CD8-positive, alpha-beta memory T cell (primary cell): ENCODE measurements at regions not wholly inside any gene's neighbourhood (a gene's known extent, or its start where the extent isn't known, plus 50 kb on each side); places are given as distances from the start of the nearest gene placed in this dataset.
A peak's percentile ranks its signal among the peaks of the same experiment; 100 is the strongest.

Experiments
- CTCF ChIA-PET: fragments of 350-600 bp; sonication (Branson Sonifier 250); formaldehyde crosslinking; loops from one replicate; lab custom pipeline; 2021; ENCODE audit warnings: antibody characterized with exemption; lab: Charles Lee
- POLR2A ChIA-PET: fragments of 350-600 bp; sonication (Branson Sonifier 250); formaldehyde crosslinking; loops from one replicate; lab custom pipeline; 2021; ENCODE audit warnings: antibody characterized with exemption; lab: Charles Lee
- DNase-seq, 5 donors: peaks; one replicate each; pipeline versions ENCODE4 v3.0.0 to v3.0.0-alpha.2; 2020 to 2022; ENCODE audit warnings: mixed read lengths in 1 of 5
- H3K27ac ChIP-seq: one replicate; pipeline ENCODE4 v1.7.0; 2013; ENCODE audit warnings: low read depth, mild to moderate bottlenecking, low read length, moderate library complexity
- H3K27me3 ChIP-seq: 2 replicates; pipeline ENCODE4 v1.7.0; 2013; ENCODE audit warnings: low read length, mild to moderate bottlenecking; ENCODE audit not compliant: insufficient read depth, poor library complexity, severe bottlenecking
- H3K36me3 ChIP-seq: 2 replicates; pipeline ENCODE4 v1.7.0; 2013; ENCODE audit warnings: mild to moderate bottlenecking, low read length, moderate library complexity; ENCODE audit not compliant: insufficient read depth
- H3K4me1 ChIP-seq: 2 replicates; pipeline ENCODE4 v1.7.0; 2013; ENCODE audit warnings: mild to moderate bottlenecking, low read length, moderate library complexity; ENCODE audit not compliant: insufficient read depth
- H3K4me3 ChIP-seq: 2 replicates; pipeline ENCODE4 v1.7.0; 2013; ENCODE audit warnings: mild to moderate bottlenecking, low read length
- H3K9me3 ChIP-seq: 2 replicates; pipeline ENCODE4 v1.7.0; 2013; ENCODE audit warnings: mild to moderate bottlenecking, low read length
- H3K27ac Mint-ChIP-seq, 8 donors: one replicate each; pipeline ENCODE4 v1.8.0; 2020 to 2021; ENCODE audit warnings: mixed read lengths in 8 of 8, mild to moderate bottlenecking in 6 of 8, inconsistent platforms in 3 of 8, moderate library complexity in 3 of 8
- H3K27me3 Mint-ChIP-seq, 2 donors: one replicate each; pipeline ENCODE4 v1.8.0; 2020 to 2021; ENCODE audit warnings: mixed read lengths in 2 of 2, mild to moderate bottlenecking in 1 of 2, moderate library complexity in 1 of 2
- H3K36me3 Mint-ChIP-seq, 3 donors: one replicate each; pipeline ENCODE4 v1.8.0; 2020 to 2021; ENCODE audit warnings: mixed read lengths in 3 of 3, inconsistent platforms in 1 of 3, mild to moderate bottlenecking in 1 of 3
- H3K4me1 Mint-ChIP-seq, 3 donors: one replicate each; pipeline ENCODE4 v1.8.0; 2020 to 2021; ENCODE audit warnings: mixed read lengths in 3 of 3, inconsistent platforms in 1 of 3, mild to moderate bottlenecking in 1 of 3
- H3K4me3 Mint-ChIP-seq, 7 donors: one replicate each; pipeline ENCODE4 v1.8.0; 2020 to 2021; ENCODE audit warnings: mixed read lengths in 7 of 7, mild to moderate bottlenecking in 6 of 7, moderate library complexity in 4 of 7, inconsistent platforms in 2 of 7
- H3K9me3 Mint-ChIP-seq, 5 donors: one replicate each; pipeline ENCODE4 v1.8.0; 2020 to 2022; ENCODE audit warnings: mixed read lengths in 5 of 5, mild to moderate bottlenecking in 3 of 5, moderate library complexity in 2 of 5, inconsistent platforms in 1 of 5

DNA sequence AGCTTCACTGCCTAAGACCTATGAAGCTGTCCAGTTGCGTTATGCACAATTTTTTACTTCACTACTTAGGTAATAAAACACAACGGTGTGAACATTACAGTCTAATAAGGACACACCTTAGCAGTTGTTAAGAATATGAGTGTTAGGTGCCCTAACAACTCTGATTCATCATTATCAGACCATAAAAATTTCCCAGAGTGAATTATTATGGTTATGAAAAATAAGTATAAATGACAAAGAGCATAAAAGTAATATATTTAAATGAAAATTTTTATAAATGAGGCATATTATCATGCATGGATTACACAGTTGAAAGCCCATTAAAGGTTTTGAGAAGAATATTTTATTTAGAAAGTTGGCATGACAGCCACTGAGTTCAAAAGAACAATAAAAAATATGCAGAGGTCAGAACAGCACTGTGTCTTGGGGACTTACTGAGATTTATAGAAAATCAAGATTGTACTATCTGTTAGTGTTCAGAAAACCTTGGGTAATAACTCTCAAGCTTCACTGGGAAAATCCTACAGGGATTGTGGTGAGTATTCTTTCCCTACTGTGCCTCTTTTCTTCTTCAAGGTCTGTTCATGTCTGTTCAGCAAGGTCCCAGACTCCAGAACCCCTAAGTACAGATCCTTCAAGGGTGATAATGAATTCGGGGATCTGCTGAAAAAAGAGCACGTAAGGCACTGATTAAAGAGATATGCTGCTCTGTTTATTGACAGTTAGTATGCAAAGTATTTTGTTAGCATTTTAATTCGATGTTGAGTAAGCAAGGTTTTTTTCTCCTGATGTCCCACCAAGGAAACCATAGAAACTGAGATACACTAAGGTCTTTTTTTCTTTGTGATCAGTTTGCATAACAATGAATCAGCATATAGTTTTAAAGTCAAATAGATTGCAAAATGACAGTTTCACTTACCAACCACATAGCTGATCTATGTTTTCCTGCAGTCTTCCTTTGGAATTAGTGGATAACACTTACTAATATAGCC lies 250.0 kb downstream of the DSEL start:
- H3K4me3 Mint-ChIP-seq: peak overlapping the region in 3 of 7 donors; percentile 22 to 79 (median 71)
- peaks cover 21% of the 10 kb centered on the region for H3K4me1 ChIP-seq
- peaks cover 0 to 2% (median 0%) of the 10 kb centered on the region in 5 donors for H3K9me3 Mint-ChIP-seq
- no peak for DNase-seq
- ChIA-PET POLR2A (interaction anchor here (0.5 kb wide), 1 partner anchor 23 kb away, joined by 3 read pairs; no protein-coding TSS in a partner anchor), CTCF (no interaction called here)
- H3K4me3 ChIP-seq: no peak overlapping the region
- no peaks in the 10 kb centered on the region for H3K9me3 ChIP-seq
- H3K27me3 ChIP-seq: no peaks in the 10 kb centered on the region
- no peak overlapping the region for H3K27ac ChIP-seq
- H3K4me1 Mint-ChIP-seq: peaks cover 32 to 46% (median 37%) of the 10 kb centered on the region in 3 donors
- H3K36me3 ChIP-seq: no peaks in the 10 kb centered on the region
- H3K36me3 Mint-ChIP-seq: no peaks in the 10 kb centered on the region
- H3K27me3 Mint-ChIP-seq: peaks cover 3 to 10% of the 10 kb centered on the region in 2 donors
- H3K27ac Mint-ChIP-seq: no peak overlapping the region

DNA sequence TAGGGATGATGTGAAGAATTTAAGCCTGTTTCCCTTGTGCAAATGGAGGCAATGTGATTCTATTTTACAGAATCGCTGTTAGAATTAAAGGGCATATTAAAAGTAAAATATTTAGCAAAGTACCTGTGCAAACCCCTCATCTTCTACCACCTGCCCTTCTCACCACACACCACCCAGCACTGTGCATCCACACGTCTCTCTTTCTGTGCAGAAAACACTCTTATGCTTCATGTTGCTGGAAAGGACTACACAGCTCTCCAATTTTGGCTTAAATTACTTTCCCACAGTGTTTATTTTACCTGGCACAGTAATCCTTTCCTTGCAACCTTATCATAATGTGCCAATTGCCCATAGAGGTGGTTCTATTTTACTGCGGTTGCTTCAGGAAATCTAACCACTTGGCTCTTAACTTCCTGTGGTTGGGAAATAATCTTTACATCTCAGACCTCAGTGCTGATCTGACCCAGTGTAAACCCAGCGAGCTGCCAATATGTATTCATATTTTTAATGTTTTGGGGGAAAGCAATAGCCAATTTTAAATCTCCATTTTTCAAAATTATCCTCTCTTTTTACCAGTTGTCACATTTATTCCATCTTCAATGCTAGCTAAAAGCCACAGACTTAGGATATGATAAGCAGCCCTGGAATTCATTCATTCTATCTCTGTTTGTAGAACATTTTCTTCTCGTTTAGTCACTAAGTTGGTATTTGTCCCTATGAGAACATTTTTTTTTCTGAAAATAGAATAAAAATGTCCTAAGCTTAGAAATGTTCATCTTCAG lies 250.9 kb downstream of the DSEL start:
- CTCF ChIA-PET: no interaction called here
- Mint-ChIP-seq H3K9me3 (peaks cover 0 to 2% (median 0%) of the 10 kb centered on the region in 5 donors), H3K4me3 (peak overlapping the region; percentile 1 to 79 (median 68)), H3K4me1 (peaks cover 36 to 49% (median 40%) of the 10 kb centered on the region in 3 donors), H3K36me3 (no peaks in the 10 kb centered on the region), H3K27ac (peak overlapping the region in 1 of 8 donors; percentile 66), H3K27me3 (peaks cover 3 to 10% of the 10 kb centered on the region in 2 donors)
- Histone ChIP-seq H3K36me3 (no peaks in the 10 kb centered on the region), H3K9me3 (no peaks in the 10 kb centered on the region), H3K4me1 (peaks cover 21% of the 10 kb centered on the region), H3K27ac (no peak overlapping the region), H3K27me3 (no peaks in the 10 kb centered on the region), H3K4me3 (no peak overlapping the region)
- POLR2A ChIA-PET: interaction anchor here (0.5 kb wide), 1 partner anchor 22 kb away, joined by 3 read pairs; no protein-coding TSS in a partner anchor
- DNase-seq: peak in 2 of 5 donors; percentile 39 to 42

DNA sequence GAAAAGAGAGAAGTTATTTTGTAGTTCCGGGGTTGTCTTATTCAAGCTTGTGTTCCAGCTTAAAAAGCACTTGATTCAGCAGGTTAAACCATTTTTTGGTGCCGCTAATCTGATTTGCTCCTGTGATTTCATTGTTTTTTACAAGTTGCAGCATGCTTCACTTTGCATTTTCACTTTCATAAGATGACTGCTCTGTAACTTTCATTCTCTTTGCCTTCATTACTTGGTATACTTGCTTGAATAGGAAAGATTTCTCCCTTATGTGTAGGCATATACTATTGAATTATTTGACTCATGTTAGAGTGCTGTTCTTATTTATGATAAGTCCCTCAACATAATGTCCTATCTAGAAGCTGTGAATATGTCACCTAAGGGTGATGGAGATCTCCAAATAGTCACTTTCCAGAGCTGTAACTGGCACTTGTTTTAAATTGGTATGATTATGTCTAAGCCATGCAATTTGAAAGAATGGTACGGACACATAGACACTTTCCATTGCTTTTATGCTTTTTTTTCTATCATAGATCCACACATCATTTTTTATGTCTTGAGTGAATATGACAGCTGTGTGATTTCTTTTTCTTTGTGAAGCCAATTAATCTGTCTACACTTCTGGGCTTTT lies 254.5 kb downstream of the DSEL start:
- Histone ChIP-seq H3K27ac (no peak overlapping the region), H3K4me3 (no peak overlapping the region), H3K27me3 (no peaks in the 10 kb centered on the region), H3K9me3 (no peaks in the 10 kb centered on the region), H3K36me3 (no peaks in the 10 kb centered on the region), H3K4me1 (peaks cover 21% of the 10 kb centered on the region)
- Mint-ChIP-seq H3K27me3 (peaks cover 2 to 9% of the 10 kb centered on the region in 2 donors), H3K9me3 (no peaks in the 10 kb centered on the region), H3K27ac (no peak overlapping the region), H3K4me1 (peaks cover 35 to 41% (median 35%) of the 10 kb centered on the region in 3 donors), H3K4me3 (no peak overlapping the region), H3K36me3 (peaks cover 0 to 1% (median 0%) of the 10 kb centered on the region in 3 donors)
- CTCF ChIA-PET: no interaction called here
- DNase-seq: no peak
- POLR2A ChIA-PET: no interaction called here

DNA sequence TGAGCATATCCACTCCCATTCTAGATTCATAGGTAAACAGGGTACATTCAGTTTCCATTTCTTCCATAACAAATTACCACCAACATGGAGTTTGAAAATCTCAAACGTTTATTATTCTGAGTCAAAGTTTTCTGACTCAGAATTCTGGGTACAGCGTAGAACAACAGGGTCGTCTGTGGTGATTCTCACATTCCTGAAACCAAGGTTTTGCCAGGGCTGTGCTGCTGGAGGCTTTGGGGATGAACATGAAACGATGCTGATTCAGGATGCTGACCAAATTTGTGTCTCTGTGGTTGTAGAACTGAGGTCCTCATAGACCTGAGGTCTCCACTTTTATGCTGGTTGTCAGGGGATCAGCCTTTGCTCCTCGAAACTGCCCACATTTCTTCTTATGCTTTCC lies 255.7 kb downstream of the DSEL start:
- no peaks in the 10 kb centered on the region for H3K9me3 Mint-ChIP-seq
- no peak overlapping the region for H3K4me3 ChIP-seq
- ChIA-PET CTCF (no interaction called here), POLR2A (no interaction called here)
- H3K27ac ChIP-seq: no peak overlapping the region
- H3K27ac Mint-ChIP-seq: peak overlapping the region in 1 of 8 donors; percentile 74
- peaks cover 9% of the 10 kb centered on the region for H3K4me1 ChIP-seq
- peaks cover 25 to 29% (median 28%) of the 10 kb centered on the region in 3 donors for H3K4me1 Mint-ChIP-seq
- H3K36me3 ChIP-seq: no peaks in the 10 kb centered on the region
- H3K4me3 Mint-ChIP-seq: no peak overlapping the region
- peaks cover 2 to 9% of the 10 kb centered on the region in 2 donors for H3K27me3 Mint-ChIP-seq
- H3K9me3 ChIP-seq: no peaks in the 10 kb centered on the region
- H3K27me3 ChIP-seq: no peaks in the 10 kb centered on the region
- H3K36me3 Mint-ChIP-seq: peaks cover 0 to 1% (median 0%) of the 10 kb centered on the region in 3 donors
- DNase-seq: no peak

DNA sequence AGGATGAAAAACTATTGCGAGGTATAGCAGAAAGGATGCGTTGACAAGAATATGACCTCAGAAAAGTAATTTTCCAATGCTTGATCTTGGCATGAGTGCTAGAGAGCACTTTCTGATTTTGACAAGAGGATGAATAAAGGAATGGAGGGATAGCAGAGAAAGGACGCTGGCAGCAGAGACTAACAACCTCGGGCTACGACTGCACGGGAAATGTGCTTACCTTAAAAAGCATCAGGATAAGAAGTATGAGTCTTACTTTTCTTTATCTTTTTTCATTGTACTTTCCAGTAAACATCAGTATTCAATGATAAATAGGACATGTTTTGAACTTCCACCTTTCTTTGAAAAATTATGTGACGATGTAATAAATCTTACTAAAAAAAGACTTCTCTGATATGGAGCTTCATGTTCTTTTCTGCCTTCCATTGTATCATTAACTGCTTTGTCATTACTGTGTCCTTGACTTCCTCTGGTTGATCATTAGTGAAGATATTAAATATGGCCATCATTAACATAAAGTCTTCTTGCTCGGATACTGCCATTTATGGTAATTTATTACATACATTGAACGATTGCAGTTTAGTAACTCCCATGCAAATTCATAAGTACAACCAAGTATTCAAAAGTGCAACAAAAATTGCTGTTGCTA lies 265.6 kb downstream of the DSEL start:
- ChIA-PET CTCF (no interaction called here), POLR2A (no interaction called here)

DNA sequence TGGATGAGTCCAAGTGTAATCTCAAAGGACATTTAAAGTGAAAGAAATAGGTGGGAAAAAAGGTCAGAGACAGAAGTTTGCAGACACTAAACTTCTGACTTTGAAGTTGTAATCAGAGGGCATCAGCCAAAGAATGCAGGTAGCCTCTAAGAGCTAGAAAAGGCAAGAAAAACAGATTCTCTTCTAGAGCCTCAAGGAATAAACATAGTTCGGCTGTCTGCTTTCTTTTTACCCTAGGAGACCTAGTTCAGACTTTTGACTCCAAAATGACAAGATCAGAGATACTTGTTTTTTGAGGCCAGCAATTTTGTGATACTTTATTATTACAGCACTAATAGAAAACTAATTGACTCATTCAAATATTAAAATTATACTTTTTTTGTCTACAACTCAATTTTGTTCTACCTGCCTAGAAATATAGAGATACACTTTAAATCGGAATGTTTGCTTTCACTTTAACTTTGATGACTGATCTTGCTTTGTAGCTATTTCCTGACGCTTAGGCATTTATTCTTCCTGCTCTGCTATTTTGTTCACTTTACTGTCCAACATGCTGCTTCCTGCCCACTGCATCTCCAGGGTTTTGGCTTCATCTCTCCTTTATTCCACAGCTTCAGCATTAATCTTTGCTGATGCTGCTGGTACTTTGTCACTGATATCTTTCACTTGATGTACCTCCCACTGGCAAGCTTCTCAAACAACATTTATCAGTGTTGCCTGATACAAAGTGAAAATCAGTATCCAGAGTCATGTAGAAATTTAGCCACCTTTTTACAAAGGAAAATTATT lies 272.5 kb downstream of the DSEL start:
- DNase-seq: peak in 1 of 5 donors; percentile 25
- H3K4me1 Mint-ChIP-seq: peaks cover 32 to 44% (median 41%) of the 10 kb centered on the region in 3 donors
- H3K27me3 ChIP-seq: no peaks in the 10 kb centered on the region
- no peaks in the 10 kb centered on the region for H3K27me3 Mint-ChIP-seq
- peak overlapping the region in 7 of 8 donors; percentile 67 to 90 (median 83) for H3K27ac Mint-ChIP-seq
- peaks cover 17% of the 10 kb centered on the region for H3K4me1 ChIP-seq
- H3K9me3 Mint-ChIP-seq: no peaks in the 10 kb centered on the region
- peak overlapping the region; percentile 44 for H3K4me3 ChIP-seq
- H3K36me3 ChIP-seq: no peaks in the 10 kb centered on the region
- peak overlapping the region; percentile 46 to 91 (median 84) for H3K4me3 Mint-ChIP-seq
- H3K9me3 ChIP-seq: no peaks in the 10 kb centered on the region
- ChIA-PET CTCF (no interaction called here), POLR2A (interaction anchor here (0.7 kb wide), 1 partner anchor 22 kb away, joined by 3 read pairs; no protein-coding TSS in a partner anchor)
- no peaks in the 10 kb centered on the region for H3K36me3 Mint-ChIP-seq
- H3K27ac ChIP-seq: no peak overlapping the region

More for the DNA sequence above, 265.6 kb downstream of the DSEL start:
- no peaks in the 10 kb centered on the region for H3K27me3 Mint-ChIP-seq
- H3K4me3 Mint-ChIP-seq: no peak overlapping the region
- no peak for DNase-seq
- H3K36me3 ChIP-seq: no peaks in the 10 kb centered on the region
- no peak overlapping the region for H3K27ac ChIP-seq
- H3K9me3 Mint-ChIP-seq: no peaks in the 10 kb centered on the region
- H3K4me3 ChIP-seq: no peak overlapping the region
- no peaks in the 10 kb centered on the region for H3K4me1 Mint-ChIP-seq
- no peaks in the 10 kb centered on the region for H3K36me3 Mint-ChIP-seq
- H3K27ac Mint-ChIP-seq: no peak overlapping the region
- H3K27me3 ChIP-seq: no peaks in the 10 kb centered on the region
- no peaks in the 10 kb centered on the region for H3K9me3 ChIP-seq
- H3K4me1 ChIP-seq: no peaks in the 10 kb centered on the region

DNA sequence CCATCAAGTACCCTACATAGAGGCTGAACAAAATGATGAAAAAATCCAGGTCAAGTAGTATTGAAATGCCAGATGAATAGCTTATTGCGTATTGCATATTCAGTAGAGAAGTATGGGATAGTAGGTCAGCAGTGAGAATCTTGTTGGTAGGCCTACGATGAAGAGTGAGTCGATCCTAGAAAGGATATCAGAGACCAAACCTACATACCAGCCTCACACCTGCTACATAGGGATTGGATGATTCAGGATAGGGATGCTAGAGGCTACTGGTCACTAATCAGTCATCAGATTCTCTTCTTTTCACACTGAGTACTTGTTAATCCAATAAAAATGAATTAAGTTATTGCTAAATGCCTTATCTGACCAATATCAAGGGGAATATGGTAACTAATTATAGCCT lies 274.5 kb downstream of the DSEL start:
- Mint-ChIP-seq H3K27me3 (no peaks in the 10 kb centered on the region), H3K9me3 (no peaks in the 10 kb centered on the region), H3K4me3 (peak overlapping the region in 1 of 7 donors; percentile 0), H3K27ac (peak overlapping the region in 1 of 8 donors; percentile 72), H3K36me3 (no peaks in the 10 kb centered on the region), H3K4me1 (peaks cover 32 to 44% (median 41%) of the 10 kb centered on the region in 3 donors)
- no peak overlapping the region for H3K27ac ChIP-seq
- no peaks in the 10 kb centered on the region for H3K9me3 ChIP-seq
- ChIA-PET CTCF (no interaction called here), POLR2A (no interaction called here)
- no peaks in the 10 kb centered on the region for H3K36me3 ChIP-seq
- H3K4me1 ChIP-seq: peaks cover 17% of the 10 kb centered on the region
- H3K27me3 ChIP-seq: no peaks in the 10 kb centered on the region
- DNase-seq: no peak
- H3K4me3 ChIP-seq: no peak overlapping the region
